H1 (cell line): ENCODE measurements at regions not wholly inside any gene's neighbourhood (a gene's known extent, or its start where the extent isn't known, plus 50 kb on each side); places are given as distances from the start of the nearest gene placed in this dataset.

Experiments used
- CTCF ChIA-PET: fragments of 300-600 bp; sonication (Branson Sonifier 250); formaldehyde crosslinking; loops from one replicate; lab custom pipeline; 2021; ENCODE audit not compliant: partially characterized antibody; lab: Charles Lee
- POLR2A ChIA-PET: fragments of 300-600 bp; sonication (Branson Sonifier 250); formaldehyde crosslinking; loops from one replicate; lab custom pipeline; 2021; ENCODE audit warnings: inconsistent platforms; ENCODE audit not compliant: partially characterized antibody; lab: Charles Lee
- DNase-seq, 2 experiments: peaks; one replicate each; pipeline versions ENCODE4 v3.0.0 to v3.0.0-alpha.2; 2010 to 2022; ENCODE audit warnings: low spot score in 2 of 2, low read depth in 1 of 2, mixed read lengths in 1 of 2
- FAIRE-seq: peaks from 2 replicates; lab custom pipeline; 2011; peaks lifted over from hg19 to GRCh38; lab: Jason Lieb, UNC
- H2AFZ ChIP-seq: 2 replicates; pipeline ENCODE4 v1.8.1; 2012; ENCODE audit warnings: low read length, inconsistent platforms
- H2AK5ac ChIP-seq: 2 replicates; pipeline ENCODE4 v1.6.1; 2013; ENCODE audit warnings: low read depth, low read length
- H2BK120ac ChIP-seq: replicated peaks from 2 replicates; pipeline ENCODE3; 2013; ENCODE audit warnings: low read depth, low read length, inconsistent platforms
- H2BK12ac ChIP-seq: 2 replicates; pipeline ENCODE4 v1.6.1; 2013; ENCODE audit warnings: low read depth, low read length
- H2BK15ac ChIP-seq: 2 replicates; pipeline ENCODE4 v1.6.1; 2013; ENCODE audit warnings: low read length
- H2BK20ac ChIP-seq: 2 replicates; pipeline ENCODE4 v1.6.1; 2013; ENCODE audit warnings: low read length
- H2BK5ac ChIP-seq: 2 replicates; pipeline ENCODE4 v1.6.1; 2013; ENCODE audit warnings: low read depth, low read length
- H3K14ac ChIP-seq: 2 replicates; pipeline ENCODE4 v1.6.1; 2013; ENCODE audit warnings: inconsistent platforms; ENCODE audit not compliant: insufficient read length
- H3K18ac ChIP-seq: 2 replicates; pipeline ENCODE4 v1.6.1; 2013; ENCODE audit warnings: low read length; ENCODE audit errors: extremely low read depth
- H3K23ac ChIP-seq: 2 replicates; pipeline ENCODE4 v1.6.1; 2013; ENCODE audit warnings: inconsistent platforms; ENCODE audit not compliant: insufficient read length
- H3K23me2 ChIP-seq: 2 replicates; pipeline ENCODE4 v1.6.1; 2013; ENCODE audit warnings: low read depth, low read length
- H3K27ac ChIP-seq: 2 replicates; pipeline ENCODE4 v1.6.1; 2011; ENCODE audit warnings: low read depth, low read length, inconsistent platforms
- H3K27me3 ChIP-seq, 4 experiments: replicated peaks in 1 of 4; 1 replicate in 1 of 4; 2 replicates in 3 of 4; pipeline versions ENCODE4 v1.6.1 to v1.8.1; 2011 to 2013; ENCODE audit warnings: low read length in 3 of 4, mild to moderate bottlenecking in 3 of 4, inconsistent platforms in 2 of 4, mixed read lengths in 2 of 4, moderate library complexity in 1 of 4; ENCODE audit not compliant: control insufficient read depth in 3 of 4, insufficient read depth in 3 of 4; ENCODE audit errors: extremely low read depth in 1 of 4
- H3K36me3 ChIP-seq, 4 experiments: 2 replicates each; pipeline versions ENCODE4 v1.6.1 to v1.8.1; 2011 to 2013; ENCODE audit warnings: mild to moderate bottlenecking in 4 of 4, low read length in 3 of 4, moderate library complexity in 2 of 4, control low read depth in 1 of 4, inconsistent platforms in 1 of 4; ENCODE audit not compliant: insufficient read depth in 4 of 4, control insufficient read depth in 2 of 4
- H3K4ac ChIP-seq: replicated peaks from 2 replicates; pipeline ENCODE3; 2013; ENCODE audit warnings: low read length, low read depth, mixed read lengths, inconsistent platforms; ENCODE audit not compliant: insufficient read length
- H3K4me1 ChIP-seq, 4 experiments: replicated peaks in 1 of 4; 1 replicate in 1 of 4; 2 replicates in 3 of 4; pipeline versions ENCODE4 v1.6.1 to v1.8.1; 2011 to 2013; ENCODE audit warnings: low read length in 3 of 4, inconsistent platforms in 2 of 4, mixed read lengths in 1 of 4; ENCODE audit not compliant: insufficient read depth in 4 of 4, control insufficient read depth in 3 of 4
- H3K4me2 ChIP-seq, 2 experiments: 2 replicates each; pipeline versions ENCODE4 v1.6.1 to v1.8.1; 2011 to 2013; ENCODE audit warnings: low read depth in 2 of 2, low read length in 2 of 2, control low read depth in 1 of 2, inconsistent platforms in 1 of 2, mild to moderate bottlenecking in 1 of 2; ENCODE audit not compliant: insufficient read depth in 1 of 2
- H3K4me3 ChIP-seq, 4 experiments: fragments of 200-600, 300-600 bp in 1 of 4; sonication (generic), shearing (Covaris generic), sonication (Bioruptor Twin) in 1 of 4; 2 replicates each; pipeline versions ENCODE4 v1.5.1 to v1.8.1; 2011 to 2016; ENCODE audit warnings: low read length in 4 of 4, low read depth in 3 of 4, control low read depth in 2 of 4, inconsistent platforms in 2 of 4, mild to moderate bottlenecking in 2 of 4, mixed read lengths in 1 of 4, moderate library complexity in 1 of 4; ENCODE audit not compliant: insufficient read depth in 2 of 4; ENCODE audit errors: extremely low read depth in 1 of 4
- H3K56ac ChIP-seq: replicated peaks from 2 replicates; pipeline ENCODE3; 2013; ENCODE audit warnings: low read depth, mild to moderate bottlenecking, mixed read lengths, low read length, inconsistent platforms; ENCODE audit not compliant: insufficient read length
- H3K79me1 ChIP-seq: 2 replicates; pipeline ENCODE4 v1.6.1; 2013; ENCODE audit warnings: low read depth, low read length, control low read depth
- H3K79me2 ChIP-seq, 2 experiments: 2 replicates each; pipeline versions ENCODE4 v1.6.1 to v1.8.1; 2012 to 2013; ENCODE audit warnings: low read length in 2 of 2, mild to moderate bottlenecking in 2 of 2, inconsistent platforms in 1 of 2; ENCODE audit not compliant: insufficient read depth in 2 of 2, control insufficient read depth in 1 of 2
- H3K9ac ChIP-seq, 4 experiments: replicated peaks in 1 of 4; 1 replicate in 1 of 4; 2 replicates in 3 of 4; pipeline versions ENCODE4 v1.6.1 to v1.8.1; 2011 to 2013; ENCODE audit warnings: low read depth in 3 of 4, low read length in 3 of 4, control low read depth in 2 of 4, mild to moderate bottlenecking in 2 of 4, moderate library complexity in 2 of 4, inconsistent platforms in 1 of 4; ENCODE audit errors: extremely low read depth in 1 of 4
- H3K9me3 ChIP-seq, 2 experiments: 2 replicates each; pipeline versions ENCODE4 v1.6.1 to v1.8.1; 2012 to 2013; ENCODE audit warnings: mild to moderate bottlenecking in 2 of 2, moderate library complexity in 2 of 2, control low read depth in 1 of 2, inconsistent platforms in 1 of 2, low read depth in 1 of 2, low read length in 1 of 2, mixed read lengths in 1 of 2; ENCODE audit not compliant: insufficient read depth in 2 of 2
- H4K20me1 ChIP-seq, 2 experiments: replicated peaks in 1 of 2; 2 replicates each; pipeline versions ENCODE3 to v1.8.1; 2011 to 2013; ENCODE audit warnings: inconsistent platforms in 2 of 2, low read length in 2 of 2, mild to moderate bottlenecking in 1 of 2; ENCODE audit not compliant: insufficient read depth in 2 of 2, control insufficient read depth in 1 of 2
- H4K5ac ChIP-seq: 2 replicates; pipeline ENCODE4 v1.6.1; 2013; ENCODE audit warnings: low read length, low read depth, mixed read lengths, inconsistent platforms; ENCODE audit not compliant: insufficient read length
- H4K8ac ChIP-seq: 2 replicates; pipeline ENCODE4 v1.8.0; 2013; ENCODE audit warnings: mild to moderate bottlenecking, moderate library complexity, low read length, inconsistent platforms; ENCODE audit not compliant: insufficient read depth; ENCODE audit errors: extremely low read depth
- H4K91ac ChIP-seq: replicated peaks from 2 replicates; pipeline ENCODE3; 2013; ENCODE audit warnings: low read length, mixed read lengths, inconsistent platforms; ENCODE audit not compliant: insufficient read length
- BRCA1 ChIP-seq: IDR thresholded peaks from 2 replicates; pipeline ENCODE4 v1.6.1; 2012; ENCODE audit warnings: low read depth, low read length, improper control_type of control experiment
- CBX8 ChIP-seq: fragments of 300-800, 300-1000 bp; sonication (generic); IDR thresholded peaks from 2 replicates; pipeline ENCODE4 v1.7.1; 2016; ENCODE audit warnings: low read depth, low read length, borderline replicate concordance
- CHD1 ChIP-seq: IDR thresholded peaks from 2 replicates; pipeline ENCODE4 v1.6.1; 2012; ENCODE audit warnings: low read depth, low read length, improper control_type of control experiment
- CHD2 ChIP-seq: IDR thresholded peaks from 2 replicates; pipeline ENCODE4 v1.6.1; 2012; ENCODE audit warnings: low read length, improper control_type of control experiment
- FOSL1 ChIP-seq: IDR thresholded peaks from 2 replicates; pipeline ENCODE4 v1.6.1; 2011; ENCODE audit warnings: mild to moderate bottlenecking, low read depth, low read length, moderate library complexity; ENCODE audit not compliant: insufficient read depth
- GABPA ChIP-seq: IDR thresholded peaks from 2 replicates; pipeline ENCODE4 v1.6.1; 2011; ENCODE audit warnings: mild to moderate bottlenecking, low read length, moderate library complexity, borderline replicate concordance; ENCODE audit not compliant: insufficient read depth
- GTF2F1 ChIP-seq: IDR thresholded peaks from 2 replicates; pipeline ENCODE4 v1.6.1; 2012; ENCODE audit warnings: low read depth, low read length, improper control_type of control experiment, borderline replicate concordance
- HDAC6 ChIP-seq: IDR thresholded peaks from one replicate; pipeline ENCODE4 v1.7.1; 2012; ENCODE audit warnings: low read depth, mild to moderate bottlenecking, inconsistent platforms, low read length, moderate library complexity
- JUN ChIP-seq: IDR thresholded peaks from 2 replicates; pipeline ENCODE4 v1.6.1; 2011; ENCODE audit warnings: low read depth, mild to moderate bottlenecking, improper control_type of control experiment, low read length
- RFX5 ChIP-seq: IDR thresholded peaks from 2 replicates; pipeline ENCODE4 v1.6.1; 2011; ENCODE audit warnings: low read depth, low read length, improper control_type of control experiment, borderline replicate concordance
- RNF2 ChIP-seq: fragments of 200-900, 300-1000 bp; sonication (generic); IDR thresholded peaks from 2 replicates; pipeline ENCODE4 v1.7.1; 2016; ENCODE audit warnings: borderline replicate concordance, low read depth, mild to moderate bottlenecking, antibody characterized with exemption, low read length; ENCODE audit not compliant: poor library complexity, severe bottlenecking; ENCODE audit errors: missing control alignments
- SUZ12 ChIP-seq: fragments of 200-600 bp; sonication (generic); IDR thresholded peaks from 2 replicates; pipeline ENCODE4 v1.6.1; 2012; ENCODE audit warnings: mild to moderate bottlenecking, inconsistent platforms, low read length, moderate library complexity, mixed read lengths
- TBP ChIP-seq: IDR thresholded peaks from 2 replicates; pipeline ENCODE4 v1.6.1; 2011; ENCODE audit warnings: low read depth, low read length, improper control_type of control experiment
- WGBS, 2 experiments: shearing (Covaris generic) in 1 of 2; methylation state at CpG; one replicate each; pipeline versions ENCODE4 v1.1.6 to v1.1.7; 2013 to 2015; ENCODE audit warnings: low lambda C conversion rate in 2 of 2, mixed read lengths in 2 of 2, inconsistent platforms in 1 of 2, low coverage in 1 of 2, missing lambda C conversion rate in 1 of 2; ENCODE audit not compliant: insufficient replicate concordance in 2 of 2, insufficient coverage in 1 of 2, insufficient read length in 1 of 2; ENCODE audit errors: extremely low coverage in 1 of 2, missing lambda C conversion rate in 1 of 2; 5-methylcytosine and 5-hydroxymethylcytosine counted together

GRCh38 chr6:141659582-141659981 is 473.1 kb upstream of the GJE1 start:
- Histone ChIP-seq H3K9ac (no peak overlapping the region), H3K4ac (no peak overlapping the region), H3K14ac (no peak overlapping the region), H3K9me3 (no peaks in the 10 kb centered on the region), H2BK120ac (no peak overlapping the region), H3K56ac (no peak overlapping the region), H4K8ac (no peak overlapping the region), H3K79me2 (no peaks in the 10 kb centered on the region), H3K79me1 (no peaks in the 10 kb centered on the region), H3K36me3 (no peaks in the 10 kb centered on the region), H3K27me3 (no peaks in the 10 kb centered on the region), H4K91ac (no peak overlapping the region), H2BK20ac (no peak overlapping the region), H3K4me2 (no peak overlapping the region), H3K4me1 (no peaks in the 10 kb centered on the region), H3K23me2 (no peaks in the 10 kb centered on the region), H2BK5ac (no peak overlapping the region), H2BK15ac (no peak overlapping the region), H2AFZ (no peak overlapping the region), H3K18ac (no peak overlapping the region), H3K27ac (no peak overlapping the region)
- ChIA-PET CTCF (no interaction called here), POLR2A (no interaction called here)
- FAIRE-seq (no peak), DNase-seq (no peak)
- 90% methylated on average over 3 of the region's 3 CpGs; no CpG with 5 or more reads in 1 of the 2 experiments for WGBS, 2 experiments
- TF ChIP-seq CHD1: no peak
- TF ChIP-seq TBP: no peak
- no peak for TF ChIP-seq HDAC6
- no peak for TF ChIP-seq CBX8
- no peak for TF ChIP-seq GTF2F1
- no peak for TF ChIP-seq BRCA1
- no peak for TF ChIP-seq CHD2
- no peak for TF ChIP-seq FOSL1
- no peak for TF ChIP-seq RFX5
- no peak for TF ChIP-seq SUZ12
- TF ChIP-seq RNF2: no peak
- TF ChIP-seq GABPA: no peak
- TF ChIP-seq JUN: no peak
- TF ChIP-seq, all 59 proteins: peak for 0
- no peak overlapping the region for H2BK12ac ChIP-seq
- no peak overlapping the region for H2AK5ac ChIP-seq
- no peak overlapping the region for H3K23ac ChIP-seq
- H4K5ac ChIP-seq: no peak overlapping the region
- H4K20me1 ChIP-seq: no peaks in the 10 kb centered on the region
- H3K4me3 ChIP-seq: no peak overlapping the region
